ENCODE measurements at regions not wholly inside any gene's neighbourhood (a gene's known extent, or its start where the extent isn't known, plus 50 kb on each side); places are given as distances from the start of the nearest gene placed in this dataset.

GRCh38 chr5:89303033-89303480 is 420.1 kb upstream of the MEF2C start:
- no peak for TF ChIP-seq CTCF (IDR thresholded peaks at IDR 0.05)
- TF ChIP-seq POLR2A (IDR thresholded peaks at IDR 0.05): no peak
